ENCODE measurements at regions not wholly inside any gene's neighbourhood (a gene's known extent, or its start where the extent isn't known, plus 50 kb on each side); places are given as distances from the start of the nearest gene placed in this dataset.

DNA sequence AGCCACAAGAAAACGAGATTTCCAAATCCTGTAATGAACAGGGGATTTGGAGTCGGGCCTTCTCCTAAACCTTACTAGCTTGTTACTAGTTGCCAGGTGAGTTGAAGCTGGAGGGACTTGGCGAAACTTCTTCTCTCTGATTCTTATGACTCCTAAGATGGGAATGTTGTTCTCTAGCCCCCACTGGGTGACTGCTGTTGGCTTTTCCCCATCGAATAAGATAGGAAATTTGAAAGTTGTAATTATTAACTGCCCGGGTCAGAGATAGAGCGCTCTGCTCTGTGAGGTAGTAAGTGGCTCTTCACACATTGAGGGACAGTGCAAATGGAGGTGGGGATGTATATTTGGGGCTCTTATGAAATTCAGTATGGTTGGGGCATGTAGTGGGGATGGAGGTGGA lies 111.2 kb upstream of the MBNL2 start:
- Histone ChIP-seq H3K9me3 (ENCODE audit: control insufficient read depth, low read depth, low read length) (no peaks in the 10 kb centered on the region), H3K4me2 (ENCODE audit: control insufficient read depth, extremely low read depth, insufficient read depth, low read depth, low read length) (no peak overlapping the region), H3K4me1 (ENCODE audit: control insufficient read depth, extremely low read depth, insufficient read depth, low read length) (peaks cover 8% of the 10 kb centered on the region), H3K4me3 (ENCODE audit: control insufficient read depth in 2 of 3, extremely low read depth in 1 of 3, insufficient read depth in 2 of 3, low read depth in 1 of 3, low read length in 3 of 3) (no peak overlapping the region), H3K27me3 (ENCODE audit: control insufficient read depth, extremely low read depth, insufficient read depth, low read length) (peaks cover 6% of the 10 kb centered on the region), H2AFZ (ENCODE audit: control insufficient read depth, low read length) (no peak overlapping the region), H3K9ac (ENCODE audit: control insufficient read depth, extremely low read depth, insufficient read depth, low read length) (no peak overlapping the region), H3K36me3 (ENCODE audit: control insufficient read depth in 2 of 2, extremely low read depth in 1 of 2, insufficient read depth in 2 of 2, low read length in 2 of 2) (no peaks in the 10 kb centered on the region), H3K9me1 (ENCODE audit: control insufficient read depth, extremely low read depth, insufficient read depth, low read length) (no peaks in the 10 kb centered on the region), H3K27ac (ENCODE audit: control insufficient read depth, insufficient read depth, low read length) (no peak overlapping the region), H3K79me2 (ENCODE audit: control insufficient read depth, insufficient read depth, low read length) (no peaks in the 10 kb centered on the region), H4K20me1 (ENCODE audit: control insufficient read depth, extremely low read depth, insufficient read depth, low read length) (no peaks in the 10 kb centered on the region)
- DNase-seq (ENCODE audit: low read depth, low spot score) (no peak), FAIRE-seq (no peak)
- dilution Hi-C loops (cut with MboI; ENCODE audit: extremely low pct_ligation_motif_present, low sequenced_read_pairs), result loop anchor here (10.0 kb wide), 1 partner anchor 104 kb away; no protein-coding TSS in a partner anchor
- TF ChIP-seq CTCF (optimal IDR thresholded peaks at IDR 0.05 in 1 of 3, IDR thresholded peaks at IDR 0.05 in 1 of 3, conservative IDR thresholded peaks at IDR 0.05 in 1 of 3; ENCODE audit: extremely low read depth in 1 of 3, insufficient read depth in 2 of 3, low read length in 3 of 3) (no peak), EZH2 (IDR thresholded peaks at IDR 0.05; ENCODE audit: low read length) (no peak)

- no peak overlapping the region for H3K27ac ChIP-seq (ENCODE audit: control insufficient read depth, insufficient read depth, low read length)
Observed at GRCh38 chr13:97111756-97112155, 110.4 kb upstream of the MBNL2 start.

More at GRCh38 chr13:97111756-97112155, 110.4 kb upstream of the MBNL2 start:
- H3K4me3 ChIP-seq (ENCODE audit: control insufficient read depth in 2 of 3, extremely low read depth in 1 of 3, insufficient read depth in 2 of 3, low read depth in 1 of 3, low read length in 3 of 3), result no peak overlapping the region
- no peaks in the 10 kb centered on the region for H3K36me3 ChIP-seq (ENCODE audit: control insufficient read depth in 2 of 2, extremely low read depth in 1 of 2, insufficient read depth in 2 of 2, low read length in 2 of 2)
- no peaks in the 10 kb centered on the region for H3K79me2 ChIP-seq (ENCODE audit: control insufficient read depth, insufficient read depth, low read length)
- no peak overlapping the region for H3K9ac ChIP-seq (ENCODE audit: control insufficient read depth, extremely low read depth, insufficient read depth, low read length)
- H3K4me2 ChIP-seq (ENCODE audit: control insufficient read depth, extremely low read depth, insufficient read depth, low read depth, low read length), result no peak overlapping the region
- no peaks in the 10 kb centered on the region for H4K20me1 ChIP-seq (ENCODE audit: control insufficient read depth, extremely low read depth, insufficient read depth, low read length)
- no peaks in the 10 kb centered on the region for H3K9me3 ChIP-seq (ENCODE audit: control insufficient read depth, low read depth, low read length)
- dilution Hi-C loops (cut with MboI; ENCODE audit: extremely low pct_ligation_motif_present, low sequenced_read_pairs), result loop anchor here (10.0 kb wide), 1 partner anchor 103 kb away; no protein-coding TSS in a partner anchor
- H2AFZ ChIP-seq (ENCODE audit: control insufficient read depth, low read length), result no peak overlapping the region
- DNase-seq (ENCODE audit: low read depth, low spot score), result no peak
- TF ChIP-seq CTCF (optimal IDR thresholded peaks at IDR 0.05 in 1 of 3, IDR thresholded peaks at IDR 0.05 in 1 of 3, conservative IDR thresholded peaks at IDR 0.05 in 1 of 3; ENCODE audit: extremely low read depth in 1 of 3, insufficient read depth in 2 of 3, low read length in 3 of 3) (no peak), EZH2 (IDR thresholded peaks at IDR 0.05; ENCODE audit: low read length) (no peak)
- no peaks in the 10 kb centered on the region for H3K9me1 ChIP-seq (ENCODE audit: control insufficient read depth, extremely low read depth, insufficient read depth, low read length)
- H3K4me1 ChIP-seq (ENCODE audit: control insufficient read depth, extremely low read depth, insufficient read depth, low read length), result peaks cover 8% of the 10 kb centered on the region
- peaks cover 6% of the 10 kb centered on the region for H3K27me3 ChIP-seq (ENCODE audit: control insufficient read depth, extremely low read depth, insufficient read depth, low read length)
- FAIRE-seq, result no peak

Measured in keratinocyte (primary cell).